Spleen (tissue), 11 donors: ENCODE measurements at regions not wholly inside any gene's neighbourhood (a gene's known extent, or its start where the extent isn't known, plus 50 kb on each side); places are given as distances from the start of the nearest gene placed in this dataset.
"Not testable (repeated sequence)": the region's sequence is repeated elsewhere in the genome, so short reads cannot be mapped to it uniquely, and the experiment has no call there.

ENCODE experiments used
- DNase-seq: peaks from one replicate; pipeline ENCODE4 v3.0.0-alpha.2; 2020
- H3K27ac ChIP-seq, 8 donors: fragments of 200-600 bp; sonication (generic) in 7 of 8; 1 replicate in 4 of 8; 2 replicates in 4 of 8; pipeline versions ENCODE4 v1.5.0 to v1.8.0; 2016 to 2021; ENCODE audit warnings: inconsistent platforms in 4 of 8, mild to moderate bottlenecking in 4 of 8, moderate library complexity in 1 of 8
- H3K27me3 ChIP-seq, 7 donors: fragments of 200-600 bp; sonication (generic) in 6 of 7; replicated peaks in 1 of 7; 1 replicate in 4 of 7; 2 replicates in 3 of 7; pipeline versions ENCODE4 v1.5.0 to v1.8.0; 2016 to 2021; ENCODE audit warnings: inconsistent platforms in 3 of 7, mild to moderate bottlenecking in 1 of 7
- H3K36me3 ChIP-seq, 6 donors: fragments of 200-600 bp; sonication (generic) in 5 of 6; 1 replicate in 4 of 6; 2 replicates in 2 of 6; pipeline versions ENCODE4 v1.5.0 to v1.8.0; 2016 to 2021; ENCODE audit warnings: inconsistent platforms in 2 of 6
- H3K4me1 ChIP-seq, 6 donors: fragments of 200-600 bp; sonication (generic) in 5 of 6; 1 replicate in 3 of 6; 2 replicates in 3 of 6; pipeline versions ENCODE4 v1.5.0 to v1.8.0; 2016 to 2021; ENCODE audit warnings: inconsistent platforms in 3 of 6
- H3K4me3 ChIP-seq, 8 donors: fragments of 200-600 bp; sonication (generic) in 7 of 8; 1 replicate in 4 of 8; 2 replicates in 4 of 8; pipeline versions ENCODE4 v1.5.0 to v1.8.0; 2016 to 2021; ENCODE audit warnings: inconsistent platforms in 4 of 8, mild to moderate bottlenecking in 4 of 8, moderate library complexity in 2 of 8
- H3K9me3 ChIP-seq, 8 donors: fragments of 200-600 bp; sonication (generic) in 7 of 8; 1 replicate in 4 of 8; 2 replicates in 4 of 8; pipeline versions ENCODE4 v1.5.0 to v1.8.0; 2016 to 2021; ENCODE audit warnings: inconsistent platforms in 4 of 8
- POLR2A ChIP-seq, 3 donors: fragments of 450-650 bp; IDR thresholded peaks; one replicate each; pipeline ENCODE4 v1.5.1; 2017; ENCODE audit warnings: antibody characterized with exemption in 3 of 3, mild to moderate bottlenecking in 1 of 3
- POLR2AphosphoS5 ChIP-seq, 3 donors: sonication (generic); formaldehyde crosslinking; IDR thresholded peaks; one replicate each; pipeline ENCODE4 v1.5.1; 2017; ENCODE audit warnings: antibody characterized with exemption in 3 of 3
- WGBS, 5 donors: extraction: QIAGEN DNeasy Blood & Tissue Kit in 3 of 5; methylation state at CpG; one replicate each; pipeline versions ENCODE4 v1.1.5 to v1.1.7; 2013 to 2018; 5-methylcytosine and 5-hydroxymethylcytosine counted together
- intact Hi-C: fragments of 100-400 bp; cut with DNase I; formaldehyde crosslinking; loops from one replicate; pipeline ENCODE4 v1.15.0; 2023; ENCODE audit warnings: low total_unique reads
- TF ChIP-seq, protein P1 (sequence below), 11 experiments: fragments of 200-600 bp in 7 of 11; fragments of 450-650 bp in 4 of 11; sonication (generic) in 4 of 11; IDR thresholded peaks in 8 of 11; conservative IDR thresholded peaks in 3 of 11; 1 replicate in 7 of 11; 2 replicates in 4 of 11; pipeline versions ENCODE4 v1.4.0 to v1.8.0; 2016 to 2021; ENCODE audit warnings: antibody characterized with exemption in 11 of 11, inconsistent platforms in 4 of 11, mild to moderate bottlenecking in 1 of 11
- donor health status: healthy with polysubstance abuse.
- donor health status: DM: no; HTN: no; CAD: no; lungs with moderate emphysema.
- donor health status: DM: no; HTN: no; CAD: no.
- donor health status: Bipolar disorder and iron deficiency.
- donor health status: healthy.
- donor health status: DM: no; HTN: no; CAD: no.
- donor health status: DM: yes; HTN: yes; CAD: no.

DNA sequence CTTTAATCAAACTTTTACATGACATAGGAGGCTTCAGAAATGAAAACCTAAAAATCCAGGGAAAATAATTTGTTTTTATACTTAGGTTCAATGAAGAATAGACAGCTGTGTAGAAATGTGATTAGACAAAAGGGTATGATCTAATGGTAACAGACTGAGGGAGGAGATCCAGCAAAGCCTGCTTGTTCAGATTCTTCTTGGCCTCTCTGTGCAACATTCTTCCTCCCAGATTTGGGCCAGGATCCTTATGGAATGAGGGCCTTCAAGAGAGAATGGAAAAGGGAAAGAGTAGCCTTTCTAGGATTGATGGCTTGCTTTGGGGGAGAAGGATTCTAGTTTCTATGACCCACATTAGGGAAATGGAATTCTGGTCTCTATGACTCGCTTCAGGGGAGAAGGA, 94.5 kb upstream of the G2E3 start:
- H3K27me3 ChIP-seq = peaks cover 0 to 10% (median 0%) of the 10 kb centered on the region in 7 donors
- no peak for DNase-seq
- no peaks in the 10 kb centered on the region for H3K4me1 ChIP-seq
- H3K27ac ChIP-seq = no peak overlapping the region
- TF ChIP-seq POLR2AphosphoS5 (IDR thresholded peaks at IDR 0.05) (no peak), POLR2A (IDR thresholded peaks at IDR 0.05) (no peak)
- TF ChIP-seq, protein P1, sequence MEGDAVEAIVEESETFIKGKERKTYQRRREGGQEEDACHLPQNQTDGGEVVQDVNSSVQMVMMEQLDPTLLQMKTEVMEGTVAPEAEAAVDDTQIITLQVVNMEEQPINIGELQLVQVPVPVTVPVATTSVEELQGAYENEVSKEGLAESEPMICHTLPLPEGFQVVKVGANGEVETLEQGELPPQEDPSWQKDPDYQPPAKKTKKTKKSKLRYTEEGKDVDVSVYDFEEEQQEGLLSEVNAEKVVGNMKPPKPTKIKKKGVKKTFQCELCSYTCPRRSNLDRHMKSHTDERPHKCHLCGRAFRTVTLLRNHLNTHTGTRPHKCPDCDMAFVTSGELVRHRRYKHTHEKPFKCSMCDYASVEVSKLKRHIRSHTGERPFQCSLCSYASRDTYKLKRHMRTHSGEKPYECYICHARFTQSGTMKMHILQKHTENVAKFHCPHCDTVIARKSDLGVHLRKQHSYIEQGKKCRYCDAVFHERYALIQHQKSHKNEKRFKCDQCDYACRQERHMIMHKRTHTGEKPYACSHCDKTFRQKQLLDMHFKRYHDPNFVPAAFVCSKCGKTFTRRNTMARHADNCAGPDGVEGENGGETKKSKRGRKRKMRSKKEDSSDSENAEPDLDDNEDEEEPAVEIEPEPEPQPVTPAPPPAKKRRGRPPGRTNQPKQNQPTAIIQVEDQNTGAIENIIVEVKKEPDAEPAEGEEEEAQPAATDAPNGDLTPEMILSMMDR (IDR thresholded peaks at IDR 0.05 in 8 of 11, conservative IDR thresholded peaks at IDR 0.05 in 3 of 11) = no peak
- H3K9me3 ChIP-seq = peaks cover 0 to 4% (median 0%) of the 10 kb centered on the region in 8 donors
- intact Hi-C loops = no loop called here
- no peaks in the 10 kb centered on the region for H3K36me3 ChIP-seq
- WGBS, 5 donors = 54 to 80% (median 70%) methylated on average over 1 of the region's 1 CpG
- H3K4me3 ChIP-seq = no peak overlapping the region

DNA sequence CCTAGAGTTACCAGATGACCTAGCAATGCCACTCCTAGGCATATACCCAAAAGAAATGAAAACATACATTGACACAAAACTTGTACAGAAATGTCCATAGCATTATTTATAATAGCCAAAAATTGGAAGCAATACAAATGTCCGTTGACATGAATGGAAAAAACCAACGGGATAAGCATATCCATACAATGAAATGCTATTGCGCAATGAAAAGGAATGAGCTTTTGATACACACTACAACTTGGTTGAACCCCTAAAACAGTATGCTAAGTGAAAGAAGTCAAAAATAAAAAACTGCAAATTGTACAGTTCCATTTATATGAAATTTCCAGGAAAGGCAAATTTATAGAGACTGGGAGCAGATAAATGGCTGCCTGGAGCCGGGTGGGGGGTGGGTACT, 90.6 kb upstream of the G2E3 start:
- DNase-seq = no peak
- no peak overlapping the region for H3K4me3 ChIP-seq
- intact Hi-C loops = no loop called here
- H3K4me1 ChIP-seq = no peaks in the 10 kb centered on the region
- H3K27ac ChIP-seq = no peak overlapping the region
- 82 to 87% (median 83%) methylated on average over 4 of the region's 4 CpGs for WGBS, 5 donors
- TF ChIP-seq, protein P1 (IDR thresholded peaks at IDR 0.05 in 8 of 11, conservative IDR thresholded peaks at IDR 0.05 in 3 of 11) = no peak
- no peak for TF ChIP-seq POLR2AphosphoS5 (IDR thresholded peaks at IDR 0.05)
- no peak for TF ChIP-seq POLR2A (IDR thresholded peaks at IDR 0.05)
- no peaks in the 10 kb centered on the region for H3K36me3 ChIP-seq
- peaks cover 0 to 10% (median 0%) of the 10 kb centered on the region in 7 donors for H3K27me3 ChIP-seq
- peaks cover 0 to 4% (median 0%) of the 10 kb centered on the region in 8 donors for H3K9me3 ChIP-seq

DNA sequence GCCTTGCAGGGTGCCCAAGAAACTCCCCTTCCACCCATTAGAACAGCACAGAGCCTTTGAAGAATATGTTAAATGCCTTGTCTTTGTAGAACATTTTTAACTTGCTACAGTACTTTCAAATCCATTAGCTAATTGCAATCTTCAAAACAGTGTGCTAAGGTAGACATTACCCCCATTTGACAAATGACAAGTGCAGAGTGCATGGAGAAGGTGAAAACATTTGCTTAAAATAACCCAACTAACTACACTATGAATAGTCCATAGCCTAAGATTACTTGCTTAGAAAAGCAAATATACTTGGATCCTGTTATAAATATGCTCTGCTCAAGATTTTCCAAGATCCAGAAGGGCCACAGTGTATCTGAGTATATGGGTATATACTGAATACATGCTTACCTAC, 87.0 kb upstream of the G2E3 start:
- H3K4me1 ChIP-seq = no peaks in the 10 kb centered on the region
- intact Hi-C loops = no loop called here
- TF ChIP-seq POLR2AphosphoS5 (IDR thresholded peaks at IDR 0.05) (no peak), POLR2A (IDR thresholded peaks at IDR 0.05) (no peak)
- TF ChIP-seq, protein P1 (IDR thresholded peaks at IDR 0.05 in 8 of 11, conservative IDR thresholded peaks at IDR 0.05 in 3 of 11) = no peak
- H3K9me3 ChIP-seq = no peaks in the 10 kb centered on the region
- no peaks in the 10 kb centered on the region for H3K36me3 ChIP-seq
- no peak for DNase-seq
- H3K4me3 ChIP-seq = no peak overlapping the region
- H3K27me3 ChIP-seq = peaks cover 0 to 3% (median 0%) of the 10 kb centered on the region in 7 donors
- H3K27ac ChIP-seq = no peak overlapping the region

DNA sequence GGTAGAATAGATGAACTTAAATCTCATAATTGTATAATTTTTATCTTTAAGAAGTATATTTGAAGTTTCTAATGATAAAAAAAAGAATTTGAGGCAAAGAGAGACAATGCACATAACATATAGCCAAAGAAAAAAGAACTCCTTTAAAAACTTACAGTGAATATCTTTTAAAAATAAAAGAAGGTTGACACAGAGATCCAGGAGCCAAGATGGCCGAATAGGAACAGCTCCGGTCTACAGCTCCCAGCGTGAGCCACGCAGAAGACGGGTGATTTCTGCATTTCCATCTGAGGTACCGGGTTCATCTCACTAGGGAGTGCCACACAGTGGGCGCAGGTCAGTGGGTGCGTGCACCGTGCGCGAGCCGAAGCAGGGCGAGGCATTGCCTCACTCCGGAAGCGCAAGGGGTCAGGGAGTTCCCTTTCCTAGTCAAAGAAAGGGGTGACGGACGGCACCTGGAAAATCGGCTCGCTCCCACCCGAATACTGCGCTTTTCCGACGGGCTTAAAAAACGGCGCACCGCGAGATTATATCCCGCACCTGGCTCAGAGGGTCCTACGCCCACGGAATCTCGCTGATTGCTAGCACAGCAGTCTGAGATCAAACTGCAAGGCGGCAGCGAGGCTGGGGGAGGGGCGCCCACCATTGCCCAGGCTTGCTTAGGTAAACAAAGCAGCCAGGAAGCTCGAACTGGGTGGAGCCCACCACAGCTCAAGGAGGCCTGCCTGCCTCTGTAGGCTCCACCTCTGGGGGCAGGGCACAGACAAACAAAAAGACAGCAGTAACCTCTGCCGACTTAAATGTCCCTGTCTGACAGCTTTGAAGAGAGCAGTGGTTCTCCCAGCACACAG, 84.9 kb upstream of the G2E3 start:
- H3K27ac ChIP-seq, H3K4me3 ChIP-seq, intact Hi-C loops, H3K9me3 ChIP-seq, H3K27me3 ChIP-seq, H3K36me3 ChIP-seq, DNase-seq, H3K4me1 ChIP-seq: not testable (repeated sequence)
- 90 to 97% (median 91%) methylated on average over 26 to 34 of the region's 36 CpGs for WGBS, 5 donors
